K562 (cell line): ENCODE measurements at regions not wholly inside any gene's neighbourhood (a gene's known extent, or its start where the extent isn't known, plus 50 kb on each side); places are given as distances from the start of the nearest gene placed in this dataset.

ENCODE experiments used
- ATAC-seq: fragments of 200-7000 bp; cut with Tn5 transposase; 3 replicates; pipeline ENCODE4 v1.9.1; 2020; ENCODE audit warnings: moderate library complexity
- BruUV-seq: library from RNA; stranded (reverse); fragments of 400-500 nt; replicated peaks from 2 replicates; lab custom pipeline; 2021; lab: Mats Ljungman, UMichigan
- CTCF ChIA-PET: fragments of 300-600 bp; formaldehyde crosslinking; extraction: SDS; loops from one replicate; lab custom pipeline; 2021; ENCODE audit warnings: low intra/inter-chr PET ratio; lab: Yijun Ruan, JAX
- POLR2A ChIA-PET: fragments of 300-600, 350-650 bp; sonication (Branson Sonifier 250); formaldehyde crosslinking; extraction: SDS; loops from one replicate; lab custom pipeline; 2021; ENCODE audit warnings: antibody characterized with exemption, inconsistent platforms; lab: Yijun Ruan, JAX
- DNase-seq, 4 experiments: peaks; one replicate each; pipeline versions ENCODE4 v3.0.0 to v3.0.0-alpha.2; 2011 to 2018; ENCODE audit warnings: low spot score in 3 of 4, mixed read lengths in 3 of 4; ENCODE audit errors: extremely low read depth in 1 of 4
- FAIRE-seq: peaks from 2 replicates; lab custom pipeline; 2011; peaks lifted over from hg19 to GRCh38; lab: Jason Lieb, UNC
- H2AFZ ChIP-seq: 2 replicates; pipeline ENCODE4 v1.6.0; 2011; ENCODE audit warnings: low read depth, low read length, control low read depth, inconsistent platforms
- H3K27ac ChIP-seq: fragments of 200-600 bp; 3 replicates; pipeline ENCODE4 v1.8.0; 2011; ENCODE audit warnings: low read depth, mild to moderate bottlenecking, control low read depth, inconsistent platforms, low read length, moderate library complexity, mixed read lengths; ENCODE audit errors: extremely low read depth
- H3K27me3 ChIP-seq, 2 experiments: fragments of 300-600 bp in 1 of 2; 2 replicates in 1 of 2; 3 replicates in 1 of 2; pipeline versions ENCODE4 v1.6.0 to v1.8.0; 2011; ENCODE audit warnings: inconsistent platforms in 2 of 2, low read length in 2 of 2, mild to moderate bottlenecking in 1 of 2, mixed read lengths in 1 of 2, moderate library complexity in 1 of 2; ENCODE audit not compliant: control insufficient read depth in 2 of 2, insufficient read depth in 2 of 2
- H3K36me3 ChIP-seq: fragments of 300-600 bp; 3 replicates; pipeline ENCODE4 v1.8.0; 2011; ENCODE audit warnings: mild to moderate bottlenecking, low read length, inconsistent platforms; ENCODE audit not compliant: control insufficient read depth, insufficient read depth
- H3K4me1 ChIP-seq, 2 experiments: fragments of 200-600 bp in 1 of 2; replicated peaks in 1 of 2; 2 replicates in 1 of 2; 3 replicates in 1 of 2; pipeline versions ENCODE4 v1.5.1 to v1.8.0; 2011; ENCODE audit warnings: inconsistent platforms in 2 of 2, low read length in 2 of 2, mild to moderate bottlenecking in 1 of 2, mixed read lengths in 1 of 2, moderate library complexity in 1 of 2; ENCODE audit not compliant: control insufficient read depth in 2 of 2, insufficient read depth in 2 of 2
- H3K4me2 ChIP-seq: 2 replicates; pipeline ENCODE4 v1.6.1; 2011; ENCODE audit warnings: low read length, control low read depth, inconsistent platforms, mixed read lengths; ENCODE audit not compliant: insufficient read depth
- H3K4me3 ChIP-seq: fragments of 200-600 bp; sonication (generic), shearing (Covaris generic); 2 replicates; pipeline ENCODE4 v1.5.1; 2016; ENCODE audit warnings: control low read depth, inconsistent platforms
- H3K79me2 ChIP-seq: fragments of 200-600 bp; 3 replicates; pipeline ENCODE4 v1.8.0; 2011; ENCODE audit warnings: low read length, inconsistent platforms; ENCODE audit not compliant: control insufficient read depth, insufficient read depth
- H3K9ac ChIP-seq, 2 experiments: 2 replicates each; pipeline versions ENCODE4 v1.6.0 to v1.6.1; 2011; ENCODE audit warnings: low read depth in 2 of 2, low read length in 2 of 2, control low read depth in 1 of 2, inconsistent platforms in 1 of 2, mild to moderate bottlenecking in 1 of 2, mixed read lengths in 1 of 2; ENCODE audit not compliant: insufficient read depth in 1 of 2
- H3K9me1 ChIP-seq: one replicate; pipeline ENCODE4 v1.6.0; 2011; ENCODE audit warnings: inconsistent platforms, mild to moderate bottlenecking, low read length, moderate library complexity; ENCODE audit not compliant: control insufficient read depth, insufficient read depth
- H3K9me3 ChIP-seq: replicated peaks from 2 replicates; pipeline ENCODE4 v1.5.1; 2011; ENCODE audit warnings: low read depth, low read length, inconsistent platforms; ENCODE audit not compliant: control insufficient read depth, insufficient read depth
- H4K20me1 ChIP-seq: replicated peaks from 2 replicates; pipeline ENCODE4 v1.6.1; 2011; ENCODE audit warnings: low read length, inconsistent platforms, mixed read lengths; ENCODE audit not compliant: control insufficient read depth, insufficient read depth
- BCOR ChIP-seq: fragments of 450-650 bp; IDR thresholded peaks from 2 replicates; pipeline ENCODE4 v1.6.1; 2016
- BRCA1 ChIP-seq, 2 experiments: fragments of 450-650 bp in 1 of 2; sonication (generic) in 1 of 2; formaldehyde crosslinking in 1 of 2; IDR thresholded peaks; 2 replicates each; pipeline versions ENCODE4 v1.5.0 to v1.6.1; 2017 to 2020; ENCODE audit warnings: mild to moderate bottlenecking in 1 of 2, missing genetic modification reagents in 1 of 2
- MAZ ChIP-seq, 2 experiments: fragments of 450-650 bp in 1 of 2; sonication (generic) in 1 of 2; formaldehyde crosslinking; IDR thresholded peaks in 1 of 2; conservative IDR thresholded peaks in 1 of 2; 2 replicates each; pipeline versions ENCODE4 v1.4.0 to v1.5.0; 2020; ENCODE audit warnings: mild to moderate bottlenecking in 1 of 2, missing genetic modification reagents in 1 of 2
- MTA2 ChIP-seq: fragments of 450-650 bp; IDR thresholded peaks from 2 replicates; pipeline ENCODE4 v1.6.1; 2016; ENCODE audit warnings: low read depth
- RBM25 ChIP-seq: fragments of 200-400 bp; formaldehyde crosslinking; IDR thresholded peaks from 2 replicates; pipeline ENCODE4 v1.6.1; 2018; ENCODE audit warnings: low read length, low read depth, moderate library complexity; ENCODE audit not compliant: severe bottlenecking
- RCOR1 ChIP-seq, 2 experiments: IDR thresholded peaks; 2 replicates each; pipeline ENCODE4 v1.6.1; 2012; ENCODE audit warnings: low read depth in 2 of 2, low read length in 2 of 2, borderline replicate concordance in 1 of 2, improper control_type of control experiment in 1 of 2
- SRSF7 ChIP-seq: fragments of 200-400 bp; formaldehyde crosslinking; optimal IDR thresholded peaks from 2 replicates; pipeline ENCODE3; 2017; ENCODE audit warnings: mild to moderate bottlenecking, low read depth, low read length
- ZKSCAN1 ChIP-seq: fragments of 150-350 bp; IDR thresholded peaks from 2 replicates; pipeline ENCODE4 v1.6.1; 2016; ENCODE audit warnings: low read depth, low read length
- WGBS: fragments of 100-300 bp; shearing (Covaris generic); methylation state at CpG from one replicate; pipeline ENCODE4 v1.1.6; 2016; ENCODE audit warnings: low coverage, mixed read lengths; ENCODE audit not compliant: insufficient coverage; ENCODE audit errors: missing lambda C conversion rate; 5-methylcytosine and 5-hydroxymethylcytosine counted together
- in situ Hi-C: fragments of 300-500 bp; cut with MboI; formaldehyde crosslinking; loops from 4 replicates; pipeline ENCODE4 v1.15.0; 2018; ENCODE audit warnings: inconsistent platforms, mixed read lengths
- intact Hi-C: fragments of 100-400 bp; cut with micrococcal nuclease; formaldehyde crosslinking; loops from 2 replicates; pipeline ENCODE4 v1.14.2; 2022
- TF ChIP-seq, protein P1 (sequence below): fragments of 450-650 bp; IDR thresholded peaks from 2 replicates; pipeline ENCODE4 v1.6.1; 2017; ENCODE audit warnings: antibody characterized with exemption
- TF ChIP-seq, protein P2 (sequence below): fragments of 250-450 bp; sonication (Bioruptor Pico); IDR thresholded peaks from 2 replicates; pipeline ENCODE4 v1.8.0; 2022; ENCODE audit warnings: moderate library complexity, mild to moderate bottlenecking, inconsistent platforms

- ChIA-PET CTCF (no interaction called here), POLR2A (interaction anchor here (1.3 to 9.1 kb wide), 3 partner anchors 10 to 14 kb away, joined by 6 to 60 read pairs (median 12); no protein-coding TSS in a partner anchor)
- Histone ChIP-seq H3K36me3 (no peaks in the 10 kb centered on the region; the same call in 2 of the 3 replicates), H3K9ac (peak overlapping the region in 1 of 2 experiments; percentile 41; a peak in 1 of 4 replicates), H2AFZ (no peak overlapping the region), H3K79me2 (peaks cover 23% of the 10 kb centered on the region), H3K27me3 (no peaks in the 10 kb centered on the region), H3K4me3 (no peak overlapping the region), H3K27ac (peak overlapping the region; percentile 75; the same call in 1 of the 3 replicates), H3K4me2 (0 out of 2 replicates have a peak overlapping the region, but pooled peaks have one; percentile 1), H3K9me3 (no peaks in the 10 kb centered on the region), H3K9me1 (no peaks in the 10 kb centered on the region), H4K20me1 (no peaks in the 10 kb centered on the region), H3K4me1 (peaks cover 41 to 64% of the 10 kb centered on the region in 2 experiments)
- no TSS peak for BruUV-seq
- FAIRE-seq (peak; percentile 49), ATAC-seq (no peak), DNase-seq (no peak)
- intact Hi-C loops: no loop called here
- 91% methylated on average over 11 of the region's 11 CpGs for WGBS
- in situ Hi-C loops: no loop called here
- TF ChIP-seq, protein P1, sequence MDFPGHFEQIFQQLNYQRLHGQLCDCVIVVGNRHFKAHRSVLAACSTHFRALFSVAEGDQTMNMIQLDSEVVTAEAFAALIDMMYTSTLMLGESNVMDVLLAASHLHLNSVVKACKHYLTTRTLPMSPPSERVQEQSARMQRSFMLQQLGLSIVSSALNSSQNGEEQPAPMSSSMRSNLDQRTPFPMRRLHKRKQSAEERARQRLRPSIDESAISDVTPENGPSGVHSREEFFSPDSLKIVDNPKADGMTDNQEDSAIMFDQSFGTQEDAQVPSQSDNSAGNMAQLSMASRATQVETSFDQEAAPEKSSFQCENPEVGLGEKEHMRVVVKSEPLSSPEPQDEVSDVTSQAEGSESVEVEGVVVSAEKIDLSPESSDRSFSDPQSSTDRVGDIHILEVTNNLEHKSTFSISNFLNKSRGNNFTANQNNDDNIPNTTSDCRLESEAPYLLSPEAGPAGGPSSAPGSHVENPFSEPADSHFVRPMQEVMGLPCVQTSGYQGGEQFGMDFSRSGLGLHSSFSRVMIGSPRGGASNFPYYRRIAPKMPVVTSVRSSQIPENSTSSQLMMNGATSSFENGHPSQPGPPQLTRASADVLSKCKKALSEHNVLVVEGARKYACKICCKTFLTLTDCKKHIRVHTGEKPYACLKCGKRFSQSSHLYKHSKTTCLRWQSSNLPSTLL: no peak
- peak; percentile 19 for TF ChIP-seq RBM25
- TF ChIP-seq BRCA1 (IDR thresholded peaks at IDR 0.05): no peak
- peak; percentile 86; the same call in 1 of the 2 replicates for TF ChIP-seq BRCA1 (CRISPR knock-in tag; IDR thresholded peaks at IDR 0.05)
- 0 out of 4 replicates have a peak, but pooled peaks of 1 of the 2 experiments have one; percentile 10 for TF ChIP-seq MAZ (CRISPR knock-in tag; conservative IDR thresholded peaks at IDR 0.05 in 1 of 2, IDR thresholded peaks at IDR 0.05 in 1 of 2)
- TF ChIP-seq BCOR: peak; percentile 47; the same call in 1 of the 2 replicates
- TF ChIP-seq RCOR1 (IDR thresholded peaks at IDR 0.05; ENCODE audit: borderline replicate concordance in 1 of 2, low read depth in 2 of 2, low read length in 2 of 2): 0 out of 4 replicates have a peak, but pooled peaks of 1 of the 2 experiments have one; percentile 10
- TF ChIP-seq SRSF7: no peak
- TF ChIP-seq, protein P2, sequence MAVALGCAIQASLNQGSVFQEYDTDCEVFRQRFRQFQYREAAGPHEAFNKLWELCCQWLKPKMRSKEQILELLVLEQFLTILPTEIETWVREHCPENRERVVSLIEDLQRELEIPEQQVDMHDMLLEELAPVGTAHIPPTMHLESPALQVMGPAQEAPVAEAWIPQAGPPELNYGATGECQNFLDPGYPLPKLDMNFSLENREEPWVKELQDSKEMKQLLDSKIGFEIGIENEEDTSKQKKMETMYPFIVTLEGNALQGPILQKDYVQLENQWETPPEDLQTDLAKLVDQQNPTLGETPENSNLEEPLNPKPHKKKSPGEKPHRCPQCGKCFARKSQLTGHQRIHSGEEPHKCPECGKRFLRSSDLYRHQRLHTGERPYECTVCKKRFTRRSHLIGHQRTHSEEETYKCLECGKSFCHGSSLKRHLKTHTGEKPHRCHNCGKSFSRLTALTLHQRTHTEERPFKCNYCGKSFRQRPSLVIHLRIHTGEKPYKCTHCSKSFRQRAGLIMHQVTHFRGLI: 0 out of 2 replicates have a peak, but pooled peaks have one; percentile 43
- TF ChIP-seq ZKSCAN1: peak; percentile 97
- TF ChIP-seq MTA2: 0 out of 2 replicates have a peak, but pooled peaks have one; percentile 4
Observed at GRCh38 chr16:85320677-85321385, 208.6 kb upstream of the CIBAR2 start.
